ENCODE measurements at regions not wholly inside any gene's neighbourhood (a gene's known extent, or its start where the extent isn't known, plus 50 kb on each side); places are given as distances from the start of the nearest gene placed in this dataset.
"Not testable (repeated sequence)": the region's sequence is repeated elsewhere in the genome, so short reads cannot be mapped to it uniquely, and the experiment has no call there.

GRCh38 chr6:113788586-113788985 is 68.6 kb upstream of the MARCKS start:
- no peak for DNase-seq (ENCODE audit: low spot score)

- DNase-seq (ENCODE audit: low spot score): not testable (repeated sequence)
These were observed 65.9 kb upstream of the MARCKS start for GRCh38 chr6:113791225-113791624.

GRCh38 chr6:113795371-113795770 is 61.8 kb upstream of the MARCKS start:
- not testable (repeated sequence) for DNase-seq (ENCODE audit: low spot score)

GRCh38 chr6:113796038-113796437 is 61.1 kb upstream of the MARCKS start:
- DNase-seq (ENCODE audit: low spot score): peak; percentile 23

GRCh38 chr6:113802779-113803178 is 54.4 kb upstream of the MARCKS start:
- no peak for DNase-seq (ENCODE audit: low spot score)

GRCh38 chr6:113805173-113805790 is 51.9 kb upstream of the MARCKS start:
- no peak for DNase-seq (ENCODE audit: low spot score)

GRCh38 chr6:113805811-113806495 is 51.2 kb upstream of the MARCKS start:
- DNase-seq (ENCODE audit: low spot score): no peak

Small RNA genes lying in the stretch of these regions (small RNA-seq; reads per million reads assigned to genes)
- 0 to 0.22 reads per million in 2 experiments for gene RNU6-1163P
